H9 (cell line): ENCODE measurements at regions not wholly inside any gene's neighbourhood (a gene's known extent, or its start where the extent isn't known, plus 50 kb on each side); places are given as distances from the start of the nearest gene placed in this dataset.

Experiments used
- DNase-seq: peaks from one replicate; pipeline ENCODE4 v3.0.0-alpha.2; 2017
- H2AFZ ChIP-seq: one replicate; pipeline ENCODE4 v1.6.1; 2013; ENCODE audit warnings: mild to moderate bottlenecking, low read length, control low read depth, moderate library complexity
- H2AK5ac ChIP-seq: 2 replicates; pipeline ENCODE4 v1.6.1; 2013; ENCODE audit warnings: low read length, control low read depth, mixed read lengths; ENCODE audit not compliant: insufficient read length
- H2BK120ac ChIP-seq: one replicate; pipeline ENCODE4 v1.6.1; 2013; ENCODE audit warnings: low read depth, mild to moderate bottlenecking, low read length, control low read depth, inconsistent platforms; ENCODE audit not compliant: poor library complexity, severe bottlenecking
- H2BK12ac ChIP-seq: 2 replicates; pipeline ENCODE4 v1.6.1; 2013; ENCODE audit warnings: low read length, control low read depth, mixed read lengths, low read depth; ENCODE audit not compliant: insufficient read length
- H2BK15ac ChIP-seq: 2 replicates; pipeline ENCODE4 v1.6.1; 2013; ENCODE audit warnings: low read depth, low read length, control low read depth
- H2BK20ac ChIP-seq: one replicate; pipeline ENCODE4 v1.6.1; 2013; ENCODE audit warnings: low read depth, mild to moderate bottlenecking, low read length, control low read depth, inconsistent platforms; ENCODE audit not compliant: poor library complexity, severe bottlenecking
- H2BK5ac ChIP-seq: 2 replicates; pipeline ENCODE4 v1.6.1; 2013; ENCODE audit warnings: low read length, control low read depth, mixed read lengths; ENCODE audit not compliant: insufficient read length
- H3K14ac ChIP-seq: 2 replicates; pipeline ENCODE4 v1.6.1; 2013; ENCODE audit warnings: low read length, control low read depth; ENCODE audit not compliant: insufficient read depth
- H3K18ac ChIP-seq: 2 replicates; pipeline ENCODE4 v1.6.1; 2013; ENCODE audit warnings: low read depth, mild to moderate bottlenecking, mixed read lengths, low read length, control low read depth; ENCODE audit not compliant: insufficient read length
- H3K23ac ChIP-seq: 2 replicates; pipeline ENCODE4 v1.6.1; 2013; ENCODE audit warnings: low read length, control low read depth, mixed read lengths, low read depth; ENCODE audit not compliant: insufficient read length
- H3K23me2 ChIP-seq: 2 replicates; pipeline ENCODE4 v1.6.1; 2013; ENCODE audit warnings: low read depth, mild to moderate bottlenecking, mixed read lengths, low read length, control low read depth; ENCODE audit not compliant: insufficient read length, poor library complexity, severe bottlenecking
- H3K27ac ChIP-seq: 2 replicates; pipeline ENCODE4 v1.5.1; 2013; ENCODE audit warnings: low read length, control low read depth, mixed read lengths, low read depth; ENCODE audit not compliant: insufficient read length
- H3K27me3 ChIP-seq: 2 replicates; pipeline ENCODE4 v1.6.1; 2013; ENCODE audit warnings: low read length, control low read depth, inconsistent platforms; ENCODE audit not compliant: insufficient read depth
- H3K4ac ChIP-seq: 2 replicates; pipeline ENCODE4 v1.6.1; 2013; ENCODE audit warnings: low read depth, mild to moderate bottlenecking, control low read depth, inconsistent platforms, low read length, moderate library complexity
- H3K4me1 ChIP-seq: 2 replicates; pipeline ENCODE4 v1.6.1; 2013; ENCODE audit warnings: low read length, control low read depth, inconsistent platforms; ENCODE audit not compliant: insufficient read depth
- H3K4me2 ChIP-seq: 2 replicates; pipeline ENCODE4 v1.6.1; 2013; ENCODE audit warnings: low read length, control low read depth, mixed read lengths; ENCODE audit not compliant: insufficient read length, insufficient read depth
- H3K56ac ChIP-seq: 2 replicates; pipeline ENCODE4 v1.6.1; 2013; ENCODE audit warnings: low read depth, mild to moderate bottlenecking, mixed read lengths, low read length, control low read depth; ENCODE audit not compliant: insufficient read length
- H3K79me1 ChIP-seq: 2 replicates; pipeline ENCODE4 v1.6.1; 2013; ENCODE audit warnings: low read depth, mild to moderate bottlenecking, moderate library complexity, low read length, control low read depth, inconsistent platforms; ENCODE audit not compliant: insufficient read depth, poor library complexity, severe bottlenecking
- H3K79me2 ChIP-seq: 2 replicates; pipeline ENCODE4 v1.6.1; 2013; ENCODE audit warnings: low read length, control low read depth, inconsistent platforms; ENCODE audit not compliant: insufficient read depth
- H3K9ac ChIP-seq: 2 replicates; pipeline ENCODE4 v1.6.1; 2013; ENCODE audit warnings: low read length, control low read depth, mixed read lengths; ENCODE audit not compliant: insufficient read length; ENCODE audit errors: extremely low read depth
- H3K9me3 ChIP-seq: one replicate; pipeline ENCODE4 v1.6.1; 2013; ENCODE audit warnings: low read depth, low read length, inconsistent platforms; ENCODE audit not compliant: control insufficient read depth
- H3T11ph ChIP-seq: one replicate; pipeline ENCODE4 v1.6.1; 2013; ENCODE audit warnings: mild to moderate bottlenecking, low read length, control low read depth, inconsistent platforms
- H4K20me1 ChIP-seq: one replicate; pipeline ENCODE4 v1.6.1; 2013; ENCODE audit not compliant: control insufficient read depth, insufficient read length, insufficient read depth
- H4K5ac ChIP-seq: 2 replicates; pipeline ENCODE4 v1.6.1; 2013; ENCODE audit warnings: low read depth, mild to moderate bottlenecking, mixed read lengths, low read length, control low read depth; ENCODE audit not compliant: insufficient read length
- H4K8ac ChIP-seq: replicated peaks from 2 replicates; pipeline ENCODE4 v1.6.1; 2013; ENCODE audit warnings: low read length, control low read depth, mixed read lengths, low read depth; ENCODE audit not compliant: insufficient read length
- H4K91ac ChIP-seq: 2 replicates; pipeline ENCODE4 v1.6.1; 2013; ENCODE audit warnings: low read depth, mild to moderate bottlenecking, moderate library complexity, mixed read lengths, low read length, control low read depth; ENCODE audit not compliant: insufficient read length
- H3K27ac Mint-ChIP-seq, 3 experiments: 2 replicates in 2 of 3; 3 replicates in 1 of 3; pipeline ENCODE4 v1.8.0; 2020 to 2021; ENCODE audit warnings: mixed read lengths in 3 of 3, mild to moderate bottlenecking in 1 of 3, moderate library complexity in 1 of 3
- H3K27me3 Mint-ChIP-seq: 2 replicates; pipeline ENCODE4 v1.8.0; 2021; ENCODE audit warnings: low read depth, mild to moderate bottlenecking, moderate library complexity, mixed read lengths
- H3K36me3 Mint-ChIP-seq, 3 experiments: 2 replicates in 2 of 3; 3 replicates in 1 of 3; pipeline ENCODE4 v1.8.0; 2020 to 2021; ENCODE audit warnings: low read depth in 3 of 3, mixed read lengths in 3 of 3; ENCODE audit not compliant: insufficient read depth in 1 of 3
- H3K4me1 Mint-ChIP-seq, 2 experiments: 2 replicates each; pipeline ENCODE4 v1.8.0; 2020; ENCODE audit warnings: mixed read lengths in 2 of 2
- H3K4me3 Mint-ChIP-seq, 2 experiments: 2 replicates in 1 of 2; 3 replicates in 1 of 2; pipeline ENCODE4 v1.8.0; 2020 to 2021; ENCODE audit warnings: mild to moderate bottlenecking in 2 of 2, mixed read lengths in 2 of 2, moderate library complexity in 1 of 2
- H3K9me3 Mint-ChIP-seq, 2 experiments: 2 replicates in 1 of 2; 3 replicates in 1 of 2; pipeline ENCODE4 v1.8.0; 2020; ENCODE audit warnings: mild to moderate bottlenecking in 2 of 2, mixed read lengths in 2 of 2, moderate library complexity in 1 of 2
- CTCF ChIP-seq: fragments of 200-600 bp; sonication (generic); conservative IDR thresholded peaks from 3 replicates; pipeline ENCODE4 v1.8.0; 2021; ENCODE audit warnings: antibody characterized with exemption, mild to moderate bottlenecking
- WGBS: extraction: QIAGEN DNeasy Blood & Tissue Kit; methylation state at CpG from one replicate; pipeline ENCODE4 v1.1.7; 2013; ENCODE audit warnings: missing lambda C conversion rate, low lambda C conversion rate, mixed read lengths; ENCODE audit not compliant: insufficient read length; ENCODE audit errors: extremely low coverage; 5-methylcytosine and 5-hydroxymethylcytosine counted together

DNA sequence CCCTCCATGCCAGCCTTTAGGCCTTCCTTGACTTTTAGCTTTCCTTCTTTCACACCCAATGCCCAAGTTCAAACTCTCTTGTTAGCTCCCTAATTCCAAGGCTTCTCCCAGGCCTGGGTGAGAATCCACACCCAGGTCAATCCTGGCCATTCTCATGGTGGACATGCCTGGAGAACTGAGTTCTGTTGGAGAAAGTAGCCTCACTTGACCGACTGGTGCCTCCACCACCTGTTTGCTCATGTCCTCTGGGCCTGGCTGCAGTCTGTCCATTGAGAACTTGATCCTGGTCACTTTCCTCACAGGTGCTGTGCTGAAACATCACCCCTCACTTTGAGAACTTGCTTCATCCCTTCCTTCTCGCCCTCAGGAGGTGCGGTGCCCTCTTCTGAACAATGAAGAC is 189.1 kb upstream of the TWIST2 start:
- Histone ChIP-seq H3K4me2 (no peak overlapping the region), H2AFZ (no peak overlapping the region), H4K91ac (no peak overlapping the region), H3K79me1 (no peaks in the 10 kb centered on the region), H4K20me1 (no peaks in the 10 kb centered on the region), H2BK12ac (no peak overlapping the region), H4K5ac (no peak overlapping the region), H3K4me1 (peaks cover 5% of the 10 kb centered on the region; the same call in 1 of the 2 replicates), H3K23ac (no peak overlapping the region), H3K27me3 (no peaks in the 10 kb centered on the region; the same call in 1 of the 2 replicates), H2AK5ac (no peak overlapping the region), H3K18ac (no peak overlapping the region), H2BK15ac (no peak overlapping the region), H2BK120ac (no peak overlapping the region), H3T11ph (no peak overlapping the region), H4K8ac (no peak overlapping the region), H2BK20ac (no peak overlapping the region), H3K9ac (no peak overlapping the region), H3K27ac (no peak overlapping the region), H3K79me2 (no peaks in the 10 kb centered on the region), H3K9me3 (no peaks in the 10 kb centered on the region), H3K14ac (no peak overlapping the region), H3K4ac (no peak overlapping the region), H3K23me2 (no peaks in the 10 kb centered on the region), H2BK5ac (no peak overlapping the region), H3K56ac (no peak overlapping the region)
- DNase-seq = no peak
- H3K36me3 Mint-ChIP-seq = peaks cover 0 to 4% (median 4%) of the 10 kb centered on the region in 3 experiments; a peak in 2 of 7 replicates
- H3K9me3 Mint-ChIP-seq = peaks cover 0 to 5% of the 10 kb centered on the region in 2 experiments; a peak in 3 of 5 replicates
- no peak overlapping the region for H3K27ac Mint-ChIP-seq
- H3K4me3 Mint-ChIP-seq = no peak overlapping the region
- no peak for TF ChIP-seq CTCF
- WGBS = no CpG with 5 or more reads among the region's 3 CpGs
- H3K4me1 Mint-ChIP-seq = peaks cover 28 to 33% of the 10 kb centered on the region in 2 experiments
- peaks cover 75% of the 10 kb centered on the region for H3K27me3 Mint-ChIP-seq
